K562 (cell line): ENCODE measurements at regions not wholly inside any gene's neighbourhood (a gene's known extent, or its start where the extent isn't known, plus 50 kb on each side); places are given as distances from the start of the nearest gene placed in this dataset.

Experiments
- ARID1B ChIP-seq: fragments of 450-650 bp; IDR thresholded peaks from 2 replicates; pipeline ENCODE4 v1.6.1; 2016; ENCODE audit warnings: antibody characterized with exemption, mild to moderate bottlenecking, inconsistent platforms
- ARID3A ChIP-seq: IDR thresholded peaks from 2 replicates; pipeline ENCODE4 v1.6.1; 2012; ENCODE audit warnings: low read depth, low read length, improper control_type of control experiment, borderline replicate concordance
- CREBBP ChIP-seq: IDR thresholded peaks from one replicate; pipeline ENCODE4 v1.6.1; 2012; ENCODE audit warnings: low read depth, mild to moderate bottlenecking, control low read depth, inconsistent platforms, low read length
- SIX5 ChIP-seq, 2 experiments: IDR thresholded peaks; 2 replicates each; pipeline ENCODE4 v1.6.1; 2011; ENCODE audit warnings: low read length in 2 of 2, borderline replicate concordance in 1 of 2, low read depth in 1 of 2, mild to moderate bottlenecking in 1 of 2, moderate library complexity in 1 of 2; ENCODE audit not compliant: insufficient read depth in 1 of 2
- SRSF9 ChIP-seq: fragments of 200-400 bp; formaldehyde crosslinking; IDR thresholded peaks from 2 replicates; pipeline ENCODE4 v1.6.1; 2017; ENCODE audit warnings: low read depth, low read length, borderline replicate concordance
- UBTF ChIP-seq, 2 experiments: IDR thresholded peaks; 2 replicates each; pipeline ENCODE4 v1.6.1; 2012; ENCODE audit warnings: improper control_type of control experiment in 2 of 2, low read depth in 2 of 2, low read length in 2 of 2, borderline replicate concordance in 1 of 2
- ZNF561 ChIP-seq: fragments of 450-650 bp; formaldehyde crosslinking; conservative IDR thresholded peaks from 2 replicates; pipeline ENCODE4 v1.4.0; 2020; ENCODE audit warnings: mild to moderate bottlenecking, moderate library complexity
- ZNF707 ChIP-seq: fragments of 250-450 bp; sonication (Bioruptor Pico); conservative IDR thresholded peaks from 2 replicates; pipeline ENCODE4 v1.8.0; 2022; ENCODE audit warnings: inconsistent platforms, mild to moderate bottlenecking, moderate library complexity

GRCh38 chr5:89243611-89244010, 360.6 kb upstream of the MEF2C start (continued):
- no peak for TF ChIP-seq SRSF9
- TF ChIP-seq SIX5 (IDR thresholded peaks at IDR 0.05; ENCODE audit: borderline replicate concordance in 1 of 2, insufficient read depth in 1 of 2, low read depth in 1 of 2, low read length in 2 of 2): no peak
- TF ChIP-seq UBTF (IDR thresholded peaks at IDR 0.05; ENCODE audit: borderline replicate concordance in 1 of 2, low read depth in 2 of 2, low read length in 2 of 2): no peak
- no peak for TF ChIP-seq ZNF707
- no peak for TF ChIP-seq ARID3A
- no peak for TF ChIP-seq CREBBP
- no peak for TF ChIP-seq ARID1B
- no peak for TF ChIP-seq ZNF561 (CRISPR knock-in tag)
